ENCODE measurements at regions not wholly inside any gene's neighbourhood (a gene's known extent, or its start where the extent isn't known, plus 50 kb on each side); places are given as distances from the start of the nearest gene placed in this dataset.

- Histone ChIP-seq H3K9me3 (ENCODE audit: low read length) (no peaks in the 10 kb centered on the region), H3K4me2 (ENCODE audit: low read length) (no peak overlapping the region), H3K36me3 (ENCODE audit: insufficient read depth, low read length) (no peaks in the 10 kb centered on the region), H3F3A (ENCODE audit: insufficient read depth, low read length, poor library complexity, severe bottlenecking) (no peaks in the 10 kb centered on the region), H3K4me3 (ENCODE audit: low read length) (no peak overlapping the region), H3K9me2 (ENCODE audit: insufficient read depth, low read length) (no peaks in the 10 kb centered on the region), H4K20me1 (ENCODE audit: insufficient read depth) (no peaks in the 10 kb centered on the region), H3K27ac (ENCODE audit: low read length) (no peak overlapping the region), H3K9ac (ENCODE audit: low read length) (no peak overlapping the region), H3K27me3 (ENCODE audit: insufficient read depth, low read depth, low read length) (no peaks in the 10 kb centered on the region), H2AFZ (ENCODE audit: low read depth, low read length) (no peak overlapping the region), H3K79me2 (replicated peaks; ENCODE audit: insufficient read depth, low read length) (no peaks in the 10 kb centered on the region)
- no peak for TF ChIP-seq EP300 (conservative IDR thresholded peaks at IDR 0.05; ENCODE audit: poor library complexity, severe bottlenecking)
- no peak for TF ChIP-seq POLR2AphosphoS5 (IDR thresholded peaks at IDR 0.05)
- no peak for TF ChIP-seq REST (IDR thresholded peaks at IDR 0.05; ENCODE audit: borderline replicate concordance)
- TF ChIP-seq MXI1 (conservative IDR thresholded peaks at IDR 0.05; ENCODE audit: poor library complexity, severe bottlenecking) = no peak
- TF ChIP-seq SMC3 (conservative IDR thresholded peaks at IDR 0.05; ENCODE audit: poor library complexity) = no peak
- TF ChIP-seq RAD21 (conservative IDR thresholded peaks at IDR 0.05) = no peak
- TF ChIP-seq EZH2 (IDR thresholded peaks at IDR 0.05; ENCODE audit: borderline replicate concordance, insufficient read depth, low read length, poor library complexity, severe bottlenecking) = no peak
- no peak for TF ChIP-seq TAF1 (IDR thresholded peaks at IDR 0.05; ENCODE audit: low read depth)
- no peak for TF ChIP-seq CTCF (IDR thresholded peaks at IDR 0.05; ENCODE audit: poor library complexity, severe bottlenecking)
These were observed 263.5 kb downstream of the SPATA31D1 start for GRCh38 chr9:82252116-82252515.

- no peaks in the 10 kb centered on the region for H3F3A ChIP-seq (ENCODE audit: insufficient read depth, low read length, poor library complexity, severe bottlenecking)
- H3K36me3 ChIP-seq (ENCODE audit: insufficient read depth, low read length) = no peaks in the 10 kb centered on the region
- no peaks in the 10 kb centered on the region for H4K20me1 ChIP-seq (ENCODE audit: insufficient read depth)
- no peak overlapping the region for H3K4me2 ChIP-seq (ENCODE audit: low read length)
- no peaks in the 10 kb centered on the region for H3K9me3 ChIP-seq (ENCODE audit: low read length)
- no peak overlapping the region for H3K9ac ChIP-seq (ENCODE audit: low read length)
- no peaks in the 10 kb centered on the region for H3K27me3 ChIP-seq (ENCODE audit: insufficient read depth, low read depth, low read length)
- H3K79me2 ChIP-seq (replicated peaks; ENCODE audit: insufficient read depth, low read length) = no peaks in the 10 kb centered on the region
- H2AFZ ChIP-seq (ENCODE audit: low read depth, low read length) = no peak overlapping the region
- no peaks in the 10 kb centered on the region for H3K9me2 ChIP-seq (ENCODE audit: insufficient read depth, low read length)
- H3K4me3 ChIP-seq (ENCODE audit: low read length) = peak overlapping the region; percentile 11
- H3K27ac ChIP-seq (ENCODE audit: low read length) = no peak overlapping the region
- TF ChIP-seq EZH2 (IDR thresholded peaks at IDR 0.05; ENCODE audit: borderline replicate concordance, insufficient read depth, low read length, poor library complexity, severe bottlenecking) (no peak), REST (IDR thresholded peaks at IDR 0.05; ENCODE audit: borderline replicate concordance) (no peak), CTCF (IDR thresholded peaks at IDR 0.05; ENCODE audit: poor library complexity, severe bottlenecking) (no peak), EP300 (conservative IDR thresholded peaks at IDR 0.05; ENCODE audit: poor library complexity, severe bottlenecking) (no peak), RAD21 (conservative IDR thresholded peaks at IDR 0.05) (no peak), TAF1 (IDR thresholded peaks at IDR 0.05; ENCODE audit: low read depth) (no peak), POLR2AphosphoS5 (IDR thresholded peaks at IDR 0.05) (no peak)
These were observed 266.2 kb downstream of the SPATA31D1 start for GRCh38 chr9:82254646-82255367.
